ENCODE measurements at regions not wholly inside any gene's neighbourhood (a gene's known extent, or its start where the extent isn't known, plus 50 kb on each side); places are given as distances from the start of the nearest gene placed in this dataset.

GRCh38 chr22:25410849-25411248 lies 153.6 kb upstream of the GRK3 start:
- TF ChIP-seq EP300 (IDR thresholded peaks at IDR 0.05; ENCODE audit: borderline replicate concordance in 1 of 2, low read depth in 2 of 2, low read length in 2 of 2) (no peak), GABPA (IDR thresholded peaks at IDR 0.05; ENCODE audit: borderline replicate concordance, insufficient read depth, low read length) (no peak), POLR2A (IDR thresholded peaks at IDR 0.05; ENCODE audit: control extremely low read depth in 1 of 2, low read depth in 2 of 2, low read length in 2 of 2) (no peak), BCL11A (IDR thresholded peaks at IDR 0.05; ENCODE audit: low read depth in 2 of 2, low read length in 2 of 2) (no peak)

Measured in H1 (cell line).